Stimulated activated naive CD8-positive, alpha-beta T cell treated with anti-CD3 and anti-CD28 coated beads, Interleukin-15, amount 100 ng/mL, for 72 hours (primary cell): ENCODE measurements at regions not wholly inside any gene's neighbourhood (a gene's known extent, or its start where the extent isn't known, plus 50 kb on each side); places are given as distances from the start of the nearest gene placed in this dataset.

Experiments used
- ATAC-seq: fragments of 150-1000 bp; cut with Tn5 transposase; 2 replicates; pipeline ENCODE4 v1.10.0; 2021; ENCODE audit warnings: mild to moderate bottlenecking, moderate library complexity
- DNase-seq, 2 donors: peaks; one replicate each; pipeline ENCODE4 v3.0.0; 2021 to 2022
- H3K27ac Mint-ChIP-seq, 2 donors: one replicate each; pipeline ENCODE4 v1.8.0; 2022; ENCODE audit warnings: mild to moderate bottlenecking in 2 of 2, mixed read lengths in 2 of 2, moderate library complexity in 2 of 2
- H3K27me3 Mint-ChIP-seq: one replicate; pipeline ENCODE4 v1.8.0; 2022; ENCODE audit warnings: mixed read lengths
- H3K4me1 Mint-ChIP-seq: one replicate; pipeline ENCODE4 v1.8.0; 2022; ENCODE audit warnings: mild to moderate bottlenecking, mixed read lengths
- H3K4me3 Mint-ChIP-seq, 2 donors: one replicate each; pipeline ENCODE4 v1.8.0; 2022; ENCODE audit warnings: mild to moderate bottlenecking in 2 of 2, mixed read lengths in 2 of 2, moderate library complexity in 1 of 2
- H3K9me3 Mint-ChIP-seq, 2 donors: one replicate each; pipeline ENCODE4 v1.8.0; 2022; ENCODE audit warnings: mixed read lengths in 2 of 2

DNA sequence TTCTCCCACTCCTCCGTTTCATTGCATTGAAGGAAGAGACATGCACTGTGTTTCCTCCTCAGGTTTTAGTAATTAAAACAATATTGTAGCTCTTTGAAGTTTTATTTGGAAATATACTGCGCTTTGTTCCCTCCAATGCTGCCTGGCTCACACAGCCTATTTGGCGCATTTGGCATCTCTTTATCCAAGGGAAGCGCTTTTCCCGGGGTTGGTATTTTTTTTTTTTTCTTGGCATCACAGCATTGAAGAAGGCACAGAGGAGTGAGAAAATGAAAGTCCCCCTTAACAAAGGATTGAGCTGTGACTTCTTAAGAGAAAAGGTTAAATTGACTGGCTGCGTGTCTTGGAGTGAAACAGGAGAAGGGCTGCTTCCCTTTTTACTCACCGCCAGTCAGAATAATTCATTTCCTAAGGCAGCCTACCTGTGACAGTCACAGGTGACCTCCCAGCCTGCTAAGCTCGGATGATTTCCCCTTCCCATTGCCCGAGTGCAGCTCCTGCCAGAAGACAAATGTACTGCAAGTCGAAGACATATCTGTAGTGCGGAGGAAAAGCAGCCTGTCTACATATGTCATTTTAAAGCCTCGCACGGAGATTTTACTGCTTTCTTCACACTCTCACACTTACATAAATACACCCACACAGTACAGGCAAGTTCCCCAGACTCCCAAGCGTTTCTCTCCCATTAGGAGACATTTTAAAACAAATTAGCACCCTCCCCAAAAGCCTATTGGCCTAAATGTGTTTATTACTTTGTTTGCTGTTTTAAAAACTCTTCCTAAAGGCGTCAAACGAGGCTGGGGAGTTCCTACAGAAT is 665.5 kb upstream of the ZNF608 start:
- H3K4me3 Mint-ChIP-seq: no peak overlapping the region
- H3K27ac Mint-ChIP-seq: no peak overlapping the region
- H3K4me1 Mint-ChIP-seq: peaks cover 7% of the 10 kb centered on the region
- H3K27me3 Mint-ChIP-seq: no peaks in the 10 kb centered on the region
- H3K9me3 Mint-ChIP-seq: peaks cover 0 to 7% of the 10 kb centered on the region in 2 donors
- no peak for ATAC-seq
- DNase-seq: no peak

DNA sequence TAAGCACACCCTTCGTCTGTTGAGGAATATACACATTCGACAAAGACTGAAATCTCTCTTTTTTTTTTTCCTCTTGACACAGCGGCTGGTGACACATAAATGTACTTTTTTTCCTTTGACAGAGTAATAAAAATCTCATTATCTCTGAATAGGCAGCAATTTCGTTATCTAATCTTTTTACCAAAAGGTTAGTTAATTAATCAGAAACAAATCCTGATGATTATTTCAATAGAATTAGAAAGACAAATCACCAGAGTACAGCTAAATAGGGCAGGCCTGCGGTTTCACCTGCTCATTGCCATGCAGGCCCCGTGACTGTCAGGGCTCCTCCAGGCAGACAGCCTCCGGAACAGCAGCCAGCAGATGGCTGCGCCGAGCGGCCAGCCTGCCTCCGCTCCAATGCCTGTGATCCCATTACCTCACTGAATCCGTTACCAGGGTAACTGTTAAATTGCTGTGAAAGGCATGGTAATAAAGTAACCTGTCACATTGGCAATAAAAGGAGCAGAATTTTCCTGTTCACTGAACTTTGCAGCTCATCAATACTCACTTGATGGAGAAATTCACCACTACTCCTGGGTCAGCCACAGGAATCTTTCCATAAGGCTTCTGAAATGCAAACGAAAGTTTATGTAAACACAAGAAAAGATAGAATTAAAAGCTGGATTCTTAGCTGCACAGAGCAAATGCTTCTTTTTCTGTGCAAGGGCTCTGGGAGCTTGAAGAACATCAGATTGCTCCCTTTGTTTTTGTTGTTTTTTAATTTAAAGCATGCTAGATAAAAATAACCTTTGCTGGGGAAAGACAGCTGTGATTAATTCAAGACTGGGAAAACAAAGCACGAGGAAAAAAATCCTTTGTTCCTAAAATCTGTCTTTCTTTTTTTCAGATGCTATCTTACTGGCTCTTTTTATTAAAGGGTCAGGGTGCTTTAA is 666.4 kb upstream of the ZNF608 start:
- DNase-seq (no peak), ATAC-seq (no peak)
- Mint-ChIP-seq H3K4me1 (peaks cover 7% of the 10 kb centered on the region), H3K27ac (no peak overlapping the region), H3K27me3 (no peaks in the 10 kb centered on the region), H3K9me3 (peaks cover 0 to 7% of the 10 kb centered on the region in 2 donors), H3K4me3 (no peak overlapping the region)

DNA sequence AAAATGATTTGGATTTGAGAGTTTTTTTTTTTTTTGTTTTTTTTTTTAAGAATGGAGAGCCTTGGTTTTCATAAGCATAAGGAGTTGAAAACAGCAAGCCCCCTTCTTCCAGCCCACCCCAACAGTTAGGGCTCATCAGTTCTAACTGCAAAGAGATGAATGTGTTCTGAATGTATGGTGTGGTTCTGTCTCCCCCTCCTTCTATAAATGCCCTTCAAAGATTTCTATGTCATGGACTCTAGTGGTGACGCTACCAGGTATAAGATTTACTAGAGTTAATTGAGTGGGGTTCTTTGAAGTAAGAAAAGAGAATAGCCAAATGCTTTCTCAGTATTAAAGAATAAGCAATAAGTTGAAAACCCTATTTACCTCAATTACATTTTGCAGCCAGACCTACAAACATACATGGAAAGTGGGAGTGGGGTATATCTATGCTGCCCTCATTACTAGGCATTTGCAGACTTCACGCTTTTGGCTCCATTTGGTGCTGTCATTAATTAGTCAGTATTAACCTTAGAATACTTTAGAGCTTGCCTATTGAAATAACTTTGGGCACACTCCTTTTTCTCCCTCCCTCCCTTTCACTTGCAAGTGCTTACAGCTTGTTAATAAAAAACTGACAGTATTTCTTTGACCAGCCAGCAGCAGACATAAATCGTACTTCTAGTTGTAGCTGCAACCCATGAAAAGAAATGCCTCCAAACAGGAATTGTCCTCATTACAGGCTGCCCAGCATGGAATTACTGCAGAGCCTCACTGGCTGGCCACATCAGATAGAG is 667.2 kb upstream of the ZNF608 start:
- peaks cover 0 to 3% of the 10 kb centered on the region in 2 donors for H3K9me3 Mint-ChIP-seq
- H3K27ac Mint-ChIP-seq: no peak overlapping the region
- peaks cover 4% of the 10 kb centered on the region for H3K4me1 Mint-ChIP-seq
- DNase-seq: no peak
- no peak for ATAC-seq
- H3K4me3 Mint-ChIP-seq: no peak overlapping the region
- H3K27me3 Mint-ChIP-seq: no peaks in the 10 kb centered on the region

GRCh38 chr5:125415126-125415525 is 668.7 kb upstream of the ZNF608 start:
- DNase-seq (no peak), ATAC-seq (no peak)
- no peaks in the 10 kb centered on the region for H3K27me3 Mint-ChIP-seq
- no peak overlapping the region for H3K4me3 Mint-ChIP-seq
- H3K27ac Mint-ChIP-seq: no peak overlapping the region
- no peaks in the 10 kb centered on the region for H3K9me3 Mint-ChIP-seq
- H3K4me1 Mint-ChIP-seq: no peaks in the 10 kb centered on the region

DNA sequence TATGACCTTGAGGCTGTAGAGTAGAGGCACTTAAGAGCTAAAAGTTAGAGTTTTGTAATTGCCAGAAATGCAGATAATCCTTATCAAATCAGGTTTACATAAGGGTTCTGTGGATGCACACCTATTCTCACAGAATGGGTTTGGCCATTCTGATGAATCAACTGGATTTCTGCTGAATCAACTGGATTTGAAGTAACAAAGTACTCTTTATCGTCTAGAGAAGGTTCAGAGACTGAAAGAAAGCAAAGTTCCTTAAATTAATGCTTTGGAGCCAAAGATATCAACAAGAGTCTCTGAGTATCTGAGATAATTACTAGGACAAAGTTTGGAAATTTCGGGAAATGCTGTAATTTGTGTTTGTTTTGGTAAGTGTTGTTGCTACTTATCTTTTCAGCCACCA is 669.6 kb upstream of the ZNF608 start:
- ATAC-seq (no peak), DNase-seq (no peak)
- Mint-ChIP-seq H3K4me3 (no peak overlapping the region), H3K9me3 (no peaks in the 10 kb centered on the region), H3K27ac (no peak overlapping the region), H3K27me3 (no peaks in the 10 kb centered on the region), H3K4me1 (no peaks in the 10 kb centered on the region)

GRCh38 chr5:125421006-125421405 is 674.6 kb upstream of the ZNF608 start:
- H3K27ac Mint-ChIP-seq: no peak overlapping the region
- H3K9me3 Mint-ChIP-seq: peaks cover 4 to 9% of the 10 kb centered on the region in 2 donors
- ATAC-seq: no peak
- H3K4me1 Mint-ChIP-seq: no peaks in the 10 kb centered on the region
- no peak overlapping the region for H3K4me3 Mint-ChIP-seq
- no peaks in the 10 kb centered on the region for H3K27me3 Mint-ChIP-seq
- DNase-seq: no peak

GRCh38 chr5:125422342-125422741 is 675.9 kb upstream of the ZNF608 start:
- ATAC-seq (no peak), DNase-seq (no peak)
- Mint-ChIP-seq H3K27me3 (no peaks in the 10 kb centered on the region), H3K4me3 (no peak overlapping the region), H3K9me3 (peaks cover 4 to 18% of the 10 kb centered on the region in 2 donors), H3K4me1 (no peaks in the 10 kb centered on the region), H3K27ac (no peak overlapping the region)

DNA sequence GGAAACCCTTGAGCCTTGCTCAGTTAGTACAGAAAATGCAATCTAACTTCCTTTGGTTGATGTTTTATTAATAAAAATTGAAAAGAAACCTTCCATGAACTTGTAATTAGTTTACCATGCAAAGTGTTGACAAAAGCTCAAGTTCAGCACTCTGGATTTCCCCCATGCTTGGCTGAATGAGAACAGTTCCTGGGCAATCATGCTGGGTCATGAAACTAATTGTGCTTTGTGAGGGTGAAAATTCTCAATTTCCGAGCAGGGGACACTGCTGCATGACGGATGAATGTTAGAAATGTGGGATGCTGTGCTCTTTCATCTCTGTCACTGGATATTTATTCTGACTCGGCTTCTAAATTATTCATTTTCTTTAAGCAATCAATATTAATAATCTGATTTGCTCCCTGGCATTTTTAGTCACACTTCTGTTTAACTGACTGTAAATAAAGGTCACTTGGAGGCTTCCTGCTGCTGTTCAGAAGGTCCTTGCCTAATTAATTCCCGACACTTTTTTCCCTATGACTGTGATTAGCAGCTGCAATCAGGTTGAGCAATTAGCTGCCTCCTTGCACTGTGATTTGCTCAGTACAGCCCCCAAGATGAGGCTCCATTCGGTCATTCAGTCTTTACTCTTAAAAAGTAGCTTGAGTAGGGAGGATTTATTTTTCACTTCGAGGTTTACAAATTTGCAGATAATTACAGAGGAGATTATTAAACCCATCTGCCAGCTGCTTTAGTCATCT is 678.1 kb upstream of the ZNF608 start:
- Mint-ChIP-seq H3K27ac (no peak overlapping the region), H3K27me3 (no peaks in the 10 kb centered on the region), H3K4me1 (no peaks in the 10 kb centered on the region), H3K4me3 (no peak overlapping the region), H3K9me3 (peaks cover 4 to 18% of the 10 kb centered on the region in 2 donors)
- DNase-seq (no peak), ATAC-seq (no peak)

- ATAC-seq (no peak), DNase-seq (no peak)
- Mint-ChIP-seq H3K4me3 (no peak overlapping the region), H3K27me3 (no peaks in the 10 kb centered on the region), H3K4me1 (no peaks in the 10 kb centered on the region), H3K27ac (no peak overlapping the region), H3K9me3 (peaks cover 4 to 25% of the 10 kb centered on the region in 2 donors)
These were observed 683.1 kb upstream of the ZNF608 start for GRCh38 chr5:125429498-125429897.

DNA sequence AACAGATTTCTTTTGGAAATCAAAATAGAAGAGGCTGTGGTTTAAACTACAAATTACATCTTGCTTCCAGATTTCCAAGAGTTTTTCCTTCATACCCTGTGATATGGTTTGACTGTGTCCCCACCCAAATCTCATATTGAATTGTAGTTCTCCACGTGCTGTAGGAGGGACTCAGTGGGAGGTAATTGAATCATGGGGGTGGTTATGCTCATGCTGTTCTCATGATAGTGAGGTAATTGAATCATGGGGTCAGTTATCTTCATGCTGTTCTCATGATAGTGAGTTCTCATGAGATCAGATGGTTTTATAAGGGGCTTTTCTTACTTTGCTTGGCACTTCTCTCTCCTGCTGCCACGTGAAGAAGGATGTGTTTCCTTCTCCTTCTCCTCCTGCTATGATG is 687.0 kb upstream of the ZNF608 start:
- Mint-ChIP-seq H3K9me3 (peaks cover 6 to 14% of the 10 kb centered on the region in 2 donors), H3K4me1 (no peaks in the 10 kb centered on the region), H3K27me3 (no peaks in the 10 kb centered on the region), H3K27ac (no peak overlapping the region), H3K4me3 (no peak overlapping the region)
- ATAC-seq (no peak), DNase-seq (no peak)

DNA sequence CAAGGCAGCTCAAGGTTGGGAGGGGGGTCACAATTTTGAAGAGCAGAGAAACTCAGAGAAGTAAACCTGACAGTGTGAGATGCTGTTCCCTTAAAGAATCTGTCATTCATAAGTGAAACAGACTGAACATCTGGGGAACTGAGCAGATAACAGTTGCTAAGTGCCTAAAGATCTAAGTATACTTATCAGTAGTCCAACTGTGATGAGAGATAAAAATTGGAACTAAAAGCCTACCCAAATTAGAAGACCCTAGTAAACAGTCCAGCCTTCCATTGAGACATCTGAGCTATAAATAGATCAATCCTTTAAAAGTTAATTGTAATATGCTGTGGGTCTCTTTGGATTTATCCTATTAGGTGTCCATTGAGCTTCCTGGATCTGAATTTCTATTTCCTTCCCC is 692.8 kb upstream of the ZNF608 start:
- H3K4me3 Mint-ChIP-seq: no peak overlapping the region
- H3K27me3 Mint-ChIP-seq: no peaks in the 10 kb centered on the region
- no peak for ATAC-seq
- peaks cover 6 to 32% of the 10 kb centered on the region in 2 donors for H3K9me3 Mint-ChIP-seq
- DNase-seq: no peak
- H3K27ac Mint-ChIP-seq: peak overlapping the region in 1 of 2 donors; percentile 44
- H3K4me1 Mint-ChIP-seq: no peaks in the 10 kb centered on the region

- H3K27me3 Mint-ChIP-seq: no peaks in the 10 kb centered on the region
- H3K4me1 Mint-ChIP-seq: no peaks in the 10 kb centered on the region
- DNase-seq: no peak
- no peak overlapping the region for H3K4me3 Mint-ChIP-seq
- H3K9me3 Mint-ChIP-seq: peaks cover 4 to 34% of the 10 kb centered on the region in 2 donors
- no peak for ATAC-seq
- no peak overlapping the region for H3K27ac Mint-ChIP-seq
These were observed 694.5 kb upstream of the ZNF608 start for GRCh38 chr5:125440905-125441304.

DNA sequence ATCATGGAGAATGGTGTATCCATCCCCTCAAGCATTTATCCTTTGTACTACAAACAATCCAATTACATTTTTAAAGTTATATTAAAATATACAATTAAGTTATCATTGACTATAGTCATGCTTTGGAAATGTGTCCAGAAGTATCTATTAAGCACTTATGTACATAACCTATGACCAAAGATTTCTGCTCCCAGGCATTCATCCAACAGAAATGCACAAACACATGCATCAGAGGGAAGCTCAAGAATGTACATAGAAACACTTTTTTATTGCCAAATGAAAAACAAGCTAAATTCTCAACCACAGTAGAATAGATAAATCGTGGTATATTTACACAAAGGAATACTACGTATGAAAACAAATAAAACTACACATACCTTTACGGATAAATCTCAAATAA is 700.5 kb upstream of the ZNF608 start:
- Mint-ChIP-seq H3K27ac (no peak overlapping the region), H3K9me3 (peaks cover 6 to 23% of the 10 kb centered on the region in 2 donors), H3K27me3 (no peaks in the 10 kb centered on the region), H3K4me3 (no peak overlapping the region), H3K4me1 (no peaks in the 10 kb centered on the region)
- DNase-seq: no peak
- ATAC-seq: no peak

DNA sequence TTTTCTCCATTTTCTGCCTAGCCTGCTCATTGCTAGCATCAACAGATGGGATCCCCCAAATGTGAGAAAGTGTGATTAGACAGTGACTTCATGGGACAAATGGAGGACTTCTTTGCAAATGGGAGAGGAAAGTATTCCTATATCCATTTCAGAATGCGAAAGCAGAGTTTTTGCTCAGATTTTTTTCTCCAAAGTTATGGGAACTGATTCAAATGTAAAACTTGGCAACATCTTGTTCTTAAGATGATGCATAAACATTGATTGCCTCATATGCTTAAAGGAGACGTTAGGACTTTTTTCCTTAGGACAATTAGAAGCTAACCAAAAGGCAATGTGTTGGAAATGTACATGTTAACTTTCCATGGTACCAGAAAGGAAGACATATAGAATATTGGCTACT is 704.3 kb upstream of the ZNF608 start:
- DNase-seq (no peak), ATAC-seq (no peak)
- no peak overlapping the region for H3K27ac Mint-ChIP-seq
- H3K9me3 Mint-ChIP-seq: peaks cover 11 to 18% of the 10 kb centered on the region in 2 donors
- no peak overlapping the region for H3K4me3 Mint-ChIP-seq
- H3K4me1 Mint-ChIP-seq: no peaks in the 10 kb centered on the region
- H3K27me3 Mint-ChIP-seq: no peaks in the 10 kb centered on the region

- Mint-ChIP-seq H3K4me1 (no peaks in the 10 kb centered on the region), H3K27ac (no peak overlapping the region), H3K4me3 (no peak overlapping the region), H3K27me3 (no peaks in the 10 kb centered on the region), H3K9me3 (peaks cover 17 to 22% of the 10 kb centered on the region in 2 donors)
- no peak for DNase-seq
- no peak for ATAC-seq
These were observed 705.2 kb upstream of the ZNF608 start for GRCh38 chr5:125451622-125452021.
